ENCODE measurements at regions not wholly inside any gene's neighbourhood (a gene's known extent, or its start where the extent isn't known, plus 50 kb on each side); places are given as distances from the start of the nearest gene placed in this dataset.

DNA sequence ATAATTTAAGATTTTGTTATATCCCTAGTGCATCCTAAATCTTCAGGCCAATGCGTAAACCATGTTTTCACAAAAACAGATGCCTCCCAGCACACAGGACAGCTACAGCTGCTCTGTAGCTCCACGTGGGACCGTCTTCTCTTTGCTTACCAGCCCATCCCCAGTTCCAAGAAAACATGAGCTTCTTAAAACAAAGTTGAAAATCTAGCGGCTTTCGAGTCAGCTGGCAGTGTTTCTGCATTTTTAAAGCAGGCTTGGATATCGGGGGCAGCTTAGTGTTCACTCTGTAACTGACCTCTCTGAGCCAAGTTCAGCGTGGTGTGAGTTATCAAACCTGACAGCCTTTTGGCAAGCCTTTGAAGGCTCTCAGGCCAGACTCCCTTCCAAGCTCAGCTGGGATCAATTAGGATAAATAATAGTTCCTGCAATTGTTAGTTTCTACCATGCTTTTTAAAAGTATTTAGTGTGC is 881.5 kb downstream of the LTN1 start:
- no peaks in the 10 kb centered on the region for H3K36me3 ChIP-seq (replicated peaks)
- no peaks in the 10 kb centered on the region for H3K27me3 ChIP-seq (replicated peaks)
- TF ChIP-seq, protein P1, sequence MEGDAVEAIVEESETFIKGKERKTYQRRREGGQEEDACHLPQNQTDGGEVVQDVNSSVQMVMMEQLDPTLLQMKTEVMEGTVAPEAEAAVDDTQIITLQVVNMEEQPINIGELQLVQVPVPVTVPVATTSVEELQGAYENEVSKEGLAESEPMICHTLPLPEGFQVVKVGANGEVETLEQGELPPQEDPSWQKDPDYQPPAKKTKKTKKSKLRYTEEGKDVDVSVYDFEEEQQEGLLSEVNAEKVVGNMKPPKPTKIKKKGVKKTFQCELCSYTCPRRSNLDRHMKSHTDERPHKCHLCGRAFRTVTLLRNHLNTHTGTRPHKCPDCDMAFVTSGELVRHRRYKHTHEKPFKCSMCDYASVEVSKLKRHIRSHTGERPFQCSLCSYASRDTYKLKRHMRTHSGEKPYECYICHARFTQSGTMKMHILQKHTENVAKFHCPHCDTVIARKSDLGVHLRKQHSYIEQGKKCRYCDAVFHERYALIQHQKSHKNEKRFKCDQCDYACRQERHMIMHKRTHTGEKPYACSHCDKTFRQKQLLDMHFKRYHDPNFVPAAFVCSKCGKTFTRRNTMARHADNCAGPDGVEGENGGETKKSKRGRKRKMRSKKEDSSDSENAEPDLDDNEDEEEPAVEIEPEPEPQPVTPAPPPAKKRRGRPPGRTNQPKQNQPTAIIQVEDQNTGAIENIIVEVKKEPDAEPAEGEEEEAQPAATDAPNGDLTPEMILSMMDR (IDR thresholded peaks at IDR 0.05; ENCODE audit: low read depth, low read length, missing control alignments) = no peak
- H3K4me3 ChIP-seq (ENCODE audit: low read depth, low read length) = no peak overlapping the region
- H3K27ac ChIP-seq = no peak overlapping the region
- peak; percentile 0 for DNase-seq
- in situ Hi-C loops (cut with HindIII; ENCODE audit: low pct_ligation_motif_present, low sequenced_read_pairs) = no loop called here

GRCh38 chr21:28110716-28111115 is 882.0 kb downstream of the LTN1 start:
- TF ChIP-seq, protein P1 (IDR thresholded peaks at IDR 0.05; ENCODE audit: low read depth, low read length, missing control alignments) = no peak
- Histone ChIP-seq H3K36me3 (replicated peaks) (no peaks in the 10 kb centered on the region), H3K27me3 (replicated peaks) (no peaks in the 10 kb centered on the region), H3K4me3 (ENCODE audit: low read depth, low read length) (no peak overlapping the region), H3K27ac (no peak overlapping the region)
- in situ Hi-C loops (cut with HindIII; ENCODE audit: low pct_ligation_motif_present, low sequenced_read_pairs) = no loop called here
- DNase-seq = no peak

DNA sequence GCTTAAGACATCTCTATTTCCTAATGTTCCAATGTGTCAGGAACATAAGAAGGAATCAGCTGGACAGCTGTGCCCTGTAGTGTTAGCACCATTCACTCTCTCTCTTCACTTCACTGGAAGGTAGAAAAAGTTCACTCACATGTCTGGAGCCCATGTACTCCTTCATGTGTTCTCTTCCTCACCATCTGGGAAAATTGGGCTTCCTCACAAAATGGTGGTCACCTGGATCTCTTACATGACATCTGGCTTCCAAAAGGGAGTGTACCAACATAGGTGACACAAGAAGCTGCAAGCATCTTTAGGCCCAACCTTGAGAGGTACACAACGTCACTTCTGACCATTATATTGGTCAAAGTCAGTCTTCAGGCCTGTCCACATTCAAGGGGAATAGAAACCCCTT is 882.6 kb downstream of the LTN1 start:
- Histone ChIP-seq H3K27me3 (replicated peaks) (no peaks in the 10 kb centered on the region), H3K36me3 (replicated peaks) (no peaks in the 10 kb centered on the region), H3K4me3 (ENCODE audit: low read depth, low read length) (no peak overlapping the region), H3K27ac (no peak overlapping the region)
- in situ Hi-C loops (cut with HindIII; ENCODE audit: low pct_ligation_motif_present, low sequenced_read_pairs) = no loop called here
- TF ChIP-seq, protein P1 (IDR thresholded peaks at IDR 0.05; ENCODE audit: low read depth, low read length, missing control alignments) = no peak
- DNase-seq = no peak

DNA sequence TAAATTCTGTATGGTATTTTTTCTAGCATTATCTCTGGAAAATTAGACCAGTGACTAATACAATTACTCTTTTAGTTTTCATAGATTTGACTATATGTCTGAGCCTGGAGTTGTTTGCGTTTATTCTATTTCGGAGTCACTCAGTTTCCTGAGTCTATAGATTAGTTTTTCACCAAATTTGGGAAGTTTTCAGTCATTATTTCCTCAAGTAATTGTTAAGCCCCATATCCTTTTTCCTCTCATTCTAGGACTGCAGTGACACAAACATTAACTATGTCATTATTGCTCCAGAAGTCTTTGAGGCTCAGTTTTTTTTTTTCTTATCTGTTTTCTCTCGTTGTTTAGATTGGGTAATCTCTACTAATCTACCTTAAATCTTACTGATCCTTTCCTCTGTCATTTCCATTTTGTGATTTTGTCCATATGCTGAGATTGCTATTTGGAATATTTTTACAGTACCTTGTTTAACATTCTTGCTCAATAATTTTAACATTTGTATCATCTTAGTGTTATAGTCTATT is 886.2 kb downstream of the LTN1 start:
- no peak for DNase-seq
- in situ Hi-C loops (cut with HindIII; ENCODE audit: low pct_ligation_motif_present, low sequenced_read_pairs) = no loop called here
- TF ChIP-seq, protein P1 (IDR thresholded peaks at IDR 0.05; ENCODE audit: low read depth, low read length, missing control alignments) = no peak

DNA sequence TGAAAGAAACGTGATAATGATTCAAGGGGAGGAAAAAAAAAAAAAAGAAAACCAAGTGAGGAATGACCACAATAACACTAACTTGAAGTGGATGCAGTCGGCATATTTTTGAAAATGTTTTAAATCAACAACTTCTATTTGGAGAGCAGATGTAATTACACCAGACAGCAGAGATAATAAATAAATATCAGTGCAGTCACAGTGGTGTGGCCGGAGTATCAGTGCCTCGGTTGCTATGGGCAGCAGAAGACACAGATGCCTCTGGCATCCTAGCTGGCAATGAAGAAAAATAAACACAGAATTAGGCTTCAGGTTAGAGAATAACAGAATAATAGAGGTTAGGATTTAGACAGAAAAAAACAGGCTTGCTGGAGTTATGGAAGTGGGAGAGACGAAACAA is 888.3 kb downstream of the LTN1 start:
- TF ChIP-seq, protein P1 (IDR thresholded peaks at IDR 0.05; ENCODE audit: low read depth, low read length, missing control alignments) = no peak
- H3K4me3 ChIP-seq (ENCODE audit: low read depth, low read length) = no peak overlapping the region
- H3K36me3 ChIP-seq (replicated peaks) = no peaks in the 10 kb centered on the region
- in situ Hi-C loops (cut with HindIII; ENCODE audit: low pct_ligation_motif_present, low sequenced_read_pairs) = no loop called here
- no peak overlapping the region for H3K27ac ChIP-seq
- DNase-seq = no peak
- H3K27me3 ChIP-seq (replicated peaks) = no peaks in the 10 kb centered on the region

More for the DNA sequence above, 886.2 kb downstream of the LTN1 start:
- Histone ChIP-seq H3K27ac (no peak overlapping the region), H3K27me3 (replicated peaks) (no peaks in the 10 kb centered on the region), H3K36me3 (replicated peaks) (no peaks in the 10 kb centered on the region), H3K4me3 (ENCODE audit: low read depth, low read length) (no peak overlapping the region)

DNA sequence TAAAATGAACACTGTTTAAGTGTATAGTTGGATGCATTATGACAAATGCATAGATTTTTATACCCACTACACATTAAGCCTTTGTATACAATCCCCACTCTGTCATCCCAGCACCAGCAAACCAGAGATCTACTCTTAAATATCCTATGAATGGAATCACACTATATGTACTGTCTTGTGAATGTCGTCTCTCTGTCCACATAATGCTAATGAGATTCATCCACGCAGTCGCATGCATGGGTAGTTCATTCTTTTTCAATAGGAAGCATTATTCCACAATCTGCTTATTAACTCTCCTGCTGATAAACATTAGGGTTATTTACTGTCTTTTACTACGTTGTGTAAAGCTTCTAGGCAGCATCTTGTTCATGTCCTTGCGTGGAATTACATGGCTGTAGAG is 892.3 kb downstream of the LTN1 start:
- H3K36me3 ChIP-seq (replicated peaks) = no peaks in the 10 kb centered on the region
- no peak overlapping the region for H3K4me3 ChIP-seq (ENCODE audit: low read depth, low read length)
- no peak overlapping the region for H3K27ac ChIP-seq
- no peaks in the 10 kb centered on the region for H3K27me3 ChIP-seq (replicated peaks)
- no peak for DNase-seq
- TF ChIP-seq, protein P1 (IDR thresholded peaks at IDR 0.05; ENCODE audit: low read depth, low read length, missing control alignments) = no peak
- in situ Hi-C loops (cut with HindIII; ENCODE audit: low pct_ligation_motif_present, low sequenced_read_pairs) = no loop called here

All from brain microvascular endothelial cell (primary cell).